NCI-H510A treated with DMSO at 0.1 percent for 48 hours (cell line): ENCODE measurements at regions not wholly inside any gene's neighbourhood (a gene's known extent, or its start where the extent isn't known, plus 50 kb on each side); places are given as distances from the start of the nearest gene placed in this dataset.

Experiments
- DNase-seq: peaks from one replicate; lab custom pipeline; 2025; lab: John Stamatoyannopoulos, UW

GRCh38 chr2:226274143-226274542 is 525.5 kb downstream of the IRS1 start:
- no peak for DNase-seq

GRCh38 chr2:226273440-226273839 is 526.2 kb downstream of the IRS1 start:
- DNase-seq, result no peak

GRCh38 chr2:226272435-226272834 is 527.2 kb downstream of the IRS1 start:
- no peak for DNase-seq

GRCh38 chr2:226270285-226271058 is 529.1 kb downstream of the IRS1 start:
- DNase-seq, result no peak

- peak; percentile 40 for DNase-seq
Measured at GRCh38 chr2:226267516-226268289, 531.9 kb downstream of the IRS1 start.

GRCh38 chr2:226256709-226257376 is 542.8 kb downstream of the IRS1 start:
- no peak for DNase-seq

- no peak for DNase-seq
Measured at GRCh38 chr2:226256237-226256636, 543.4 kb downstream of the IRS1 start.

GRCh38 chr2:226251661-226252060 is 548.0 kb downstream of the IRS1 start:
- DNase-seq, result no peak

- no peak for DNase-seq
Measured at GRCh38 chr2:226247289-226248275, 552.0 kb downstream of the IRS1 start.

GRCh38 chr2:226234187-226234586 is 565.4 kb downstream of the IRS1 start:
- no peak for DNase-seq

GRCh38 chr2:226233388-226233787 is 566.2 kb downstream of the IRS1 start:
- DNase-seq, result no peak

GRCh38 chr2:226228080-226228479 is 571.5 kb downstream of the IRS1 start:
- no peak for DNase-seq

- no peak for DNase-seq
Measured at GRCh38 chr2:226227341-226227740, 572.3 kb downstream of the IRS1 start.

- no peak for DNase-seq
Measured at GRCh38 chr2:226223704-226224103, 575.9 kb downstream of the IRS1 start.

GRCh38 chr2:226220511-226220910 is 579.1 kb downstream of the IRS1 start:
- no peak for DNase-seq

- DNase-seq, result no peak
Measured at GRCh38 chr2:226217191-226217590, 582.4 kb downstream of the IRS1 start.

- DNase-seq, result no peak
Measured at GRCh38 chr2:226216575-226216974, 583.0 kb downstream of the IRS1 start.

GRCh38 chr2:226215902-226216503 is 583.6 kb downstream of the IRS1 start:
- peak; percentile 14 for DNase-seq

- no peak for DNase-seq
Measured at GRCh38 chr2:226213717-226214116, 585.9 kb downstream of the IRS1 start.

- no peak for DNase-seq
Measured at GRCh38 chr2:226211439-226211838, 588.2 kb downstream of the IRS1 start.

- DNase-seq, result no peak
Measured at GRCh38 chr2:226208726-226209125, 590.9 kb downstream of the IRS1 start.
